ENCODE measurements at regions not wholly inside any gene's neighbourhood (a gene's known extent, or its start where the extent isn't known, plus 50 kb on each side); places are given as distances from the start of the nearest gene placed in this dataset.

GRCh38 chr14:87102811-87103378 is 890.1 kb downstream of the GALC start:
- no peak for DNase-seq (ENCODE audit: low read depth)

GRCh38 chr14:87097015-87097414 is 896.0 kb downstream of the GALC start:
- DNase-seq (ENCODE audit: low read depth): no peak

GRCh38 chr14:87094913-87095312 is 898.1 kb downstream of the GALC start:
- no peak for DNase-seq (ENCODE audit: low read depth)

- DNase-seq (ENCODE audit: low read depth): no peak
These were observed 904.4 kb downstream of the GALC start for GRCh38 chr14:87088588-87088987.

GRCh38 chr14:87087881-87088280 is 905.1 kb downstream of the GALC start:
- no peak for DNase-seq (ENCODE audit: low read depth)

- no peak for DNase-seq (ENCODE audit: low read depth)
These were observed 908.1 kb downstream of the GALC start for GRCh38 chr14:87084908-87085307.

- no peak for DNase-seq (ENCODE audit: low read depth)
These were observed 910.1 kb downstream of the GALC start for GRCh38 chr14:87082917-87083316.

GRCh38 chr14:87081004-87081403 is 912.0 kb downstream of the GALC start:
- no peak for DNase-seq (ENCODE audit: low read depth)

GRCh38 chr14:87080146-87080545 is 912.8 kb downstream of the GALC start:
- no peak for DNase-seq (ENCODE audit: low read depth)

GRCh38 chr14:87079416-87079815 is 913.6 kb downstream of the GALC start:
- no peak for DNase-seq (ENCODE audit: low read depth)

GRCh38 chr14:87076922-87077321 is 916.1 kb downstream of the GALC start:
- no peak for DNase-seq (ENCODE audit: low read depth)

- no peak for DNase-seq (ENCODE audit: low read depth)
These were observed 916.8 kb downstream of the GALC start for GRCh38 chr14:87076146-87076545.

GRCh38 chr14:87073880-87074570 is 919.0 kb downstream of the GALC start:
- DNase-seq (ENCODE audit: low read depth): no peak

GRCh38 chr14:87067591-87067990 is 925.4 kb downstream of the GALC start:
- no peak for DNase-seq (ENCODE audit: low read depth)

GRCh38 chr14:87067061-87067460 is 925.9 kb downstream of the GALC start:
- DNase-seq (ENCODE audit: low read depth): no peak

GRCh38 chr14:87066221-87066817 is 926.7 kb downstream of the GALC start:
- no peak for DNase-seq (ENCODE audit: low read depth)

- no peak for DNase-seq (ENCODE audit: low read depth)
These were observed 927.6 kb downstream of the GALC start for GRCh38 chr14:87065366-87065765.

- DNase-seq (ENCODE audit: low read depth): no peak
These were observed 929.8 kb downstream of the GALC start for GRCh38 chr14:87063181-87063580.

- no peak for DNase-seq (ENCODE audit: low read depth)
These were observed 932.6 kb downstream of the GALC start for GRCh38 chr14:87060405-87060804.

GRCh38 chr14:87059060-87059839 is 933.7 kb downstream of the GALC start:
- DNase-seq (ENCODE audit: low read depth): no peak

- DNase-seq (ENCODE audit: low read depth): no peak
These were observed 938.0 kb downstream of the GALC start for GRCh38 chr14:87055007-87055406.

GRCh38 chr14:87052646-87053225 is 940.2 kb downstream of the GALC start:
- no peak for DNase-seq (ENCODE audit: low read depth)

- no peak for DNase-seq (ENCODE audit: low read depth)
These were observed 942.6 kb downstream of the GALC start for GRCh38 chr14:87050421-87050820.

All from fibroblast of gingiva (primary cell).